NOMO-1 treated with dmso at 0.1 percent for 144 hours (cell line): ENCODE measurements at regions not wholly inside any gene's neighbourhood (a gene's known extent, or its start where the extent isn't known, plus 50 kb on each side); places are given as distances from the start of the nearest gene placed in this dataset.

ENCODE experiments used
- DNase-seq: peaks from one replicate; lab custom pipeline; 2025; ENCODE audit not compliant: unreplicated experiment; lab: John Stamatoyannopoulos, UW

DNA sequence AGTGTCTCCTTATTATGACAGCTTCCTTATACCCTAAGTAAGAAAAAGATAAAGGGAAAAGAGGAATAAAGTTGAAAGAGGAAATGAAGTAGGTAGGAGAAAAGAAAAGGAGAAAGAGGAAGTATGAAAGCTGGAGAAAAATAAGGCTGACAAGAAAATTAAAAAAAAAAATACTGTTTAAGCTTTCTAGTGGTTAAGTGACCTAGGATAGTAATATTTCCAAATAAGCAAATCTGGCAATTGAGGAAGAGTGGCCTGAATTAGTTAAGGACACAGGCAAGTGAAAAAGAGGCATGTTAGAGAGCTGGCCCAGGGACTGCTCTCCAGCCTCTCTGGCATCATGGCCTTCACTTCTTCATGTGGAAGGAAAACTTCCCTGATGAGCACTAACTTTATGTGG lies 76.5 kb upstream of the ADGRF1 start:
- peak; percentile 6 for DNase-seq

DNA sequence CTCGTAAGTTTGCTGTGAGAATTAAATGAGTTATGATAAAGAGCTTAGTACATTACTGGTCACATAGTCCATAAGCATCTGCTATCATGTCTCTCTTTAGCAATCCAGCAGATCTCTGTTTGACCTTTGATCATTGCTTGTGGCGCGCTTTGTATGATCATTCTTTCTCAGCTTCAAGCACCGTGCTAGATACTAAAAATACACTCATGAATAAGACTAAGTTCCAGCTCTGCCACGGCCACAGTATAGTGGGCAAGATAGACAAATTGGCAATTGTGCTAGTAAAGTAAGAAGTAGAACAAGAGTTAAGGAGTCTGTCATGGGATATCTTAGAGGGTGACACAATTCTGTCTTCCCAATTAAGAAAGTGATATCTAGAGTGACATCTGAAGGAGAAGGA lies 75.2 kb upstream of the ADGRF1 start:
- DNase-seq, result no peak

DNA sequence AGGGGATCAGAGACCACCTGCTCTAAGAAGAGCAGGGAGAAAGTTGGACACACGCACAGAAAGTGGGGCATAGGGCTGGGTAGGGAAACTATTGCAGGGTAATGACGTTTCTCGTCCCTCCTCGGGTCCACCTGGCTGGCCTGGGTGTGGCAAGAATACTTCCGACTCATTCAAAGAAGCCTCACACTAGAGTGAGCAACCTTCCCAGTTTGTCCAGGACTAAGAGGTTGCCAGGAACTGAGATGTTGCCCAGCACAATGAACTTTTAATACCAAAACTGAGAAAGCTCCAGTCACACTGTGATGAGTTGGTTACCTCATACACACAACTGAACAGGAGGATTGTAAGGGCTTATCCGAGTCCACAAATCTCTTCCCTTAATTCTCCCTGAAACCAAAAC lies 74.5 kb upstream of the ADGRF1 start:
- no peak for DNase-seq

DNA sequence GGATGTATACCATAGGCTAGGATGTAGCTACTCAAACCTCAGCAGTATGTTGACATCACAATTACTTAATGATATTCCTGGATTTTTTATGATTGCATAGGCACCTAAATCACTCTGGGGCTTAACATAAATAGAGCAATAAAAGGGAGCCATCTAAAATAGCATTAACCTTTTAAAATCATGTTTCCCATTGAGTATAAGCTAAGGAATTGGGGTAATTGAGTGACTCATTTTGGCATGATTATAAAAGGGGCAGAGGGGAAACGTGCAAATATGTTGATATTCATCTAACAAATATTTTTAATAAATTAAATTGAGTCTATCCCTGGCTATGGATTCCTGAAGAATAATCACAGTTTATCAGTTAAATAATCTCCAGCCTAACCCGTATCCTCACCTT lies 74.0 kb upstream of the ADGRF1 start:
- DNase-seq, result no peak

DNA sequence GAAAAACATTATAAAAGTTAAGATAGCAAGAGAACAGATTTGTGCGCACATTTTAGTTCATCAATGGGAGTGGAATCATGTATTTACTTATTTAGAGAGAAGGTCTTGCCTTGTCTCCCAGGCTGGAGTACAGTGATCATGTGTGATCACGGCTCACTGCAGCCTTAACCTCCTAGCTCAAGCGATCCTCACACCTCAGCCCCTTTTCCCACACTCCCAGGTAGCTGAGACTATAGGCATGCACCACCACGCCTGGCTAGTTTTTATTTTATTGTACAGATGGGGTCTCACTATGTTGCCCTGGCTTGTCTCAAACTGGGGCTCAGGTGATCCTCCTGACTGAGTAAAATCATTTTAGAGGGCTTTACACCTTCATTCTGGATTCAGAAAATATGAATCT lies 72.3 kb upstream of the ADGRF1 start:
- DNase-seq, result no peak

DNA sequence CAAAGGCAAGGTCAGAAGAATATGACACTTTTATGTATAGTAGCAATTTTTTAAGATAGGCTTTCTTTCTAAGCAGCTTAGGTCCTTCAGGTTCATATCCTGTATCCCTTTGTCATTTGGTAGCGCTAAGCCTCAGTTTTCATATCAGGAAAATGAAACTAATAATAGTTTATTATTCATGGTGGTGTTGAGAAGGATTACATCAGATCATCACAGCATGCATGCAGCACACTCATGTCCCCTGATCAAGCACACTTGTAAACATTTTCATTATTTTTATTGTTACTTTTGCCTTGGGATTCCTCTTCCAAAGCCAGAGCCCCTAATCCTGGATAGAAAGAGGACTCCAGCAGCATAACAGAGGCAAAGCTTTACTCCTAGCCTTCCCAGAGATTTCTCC lies 70.2 kb upstream of the ADGRF1 start:
- no peak for DNase-seq

DNA sequence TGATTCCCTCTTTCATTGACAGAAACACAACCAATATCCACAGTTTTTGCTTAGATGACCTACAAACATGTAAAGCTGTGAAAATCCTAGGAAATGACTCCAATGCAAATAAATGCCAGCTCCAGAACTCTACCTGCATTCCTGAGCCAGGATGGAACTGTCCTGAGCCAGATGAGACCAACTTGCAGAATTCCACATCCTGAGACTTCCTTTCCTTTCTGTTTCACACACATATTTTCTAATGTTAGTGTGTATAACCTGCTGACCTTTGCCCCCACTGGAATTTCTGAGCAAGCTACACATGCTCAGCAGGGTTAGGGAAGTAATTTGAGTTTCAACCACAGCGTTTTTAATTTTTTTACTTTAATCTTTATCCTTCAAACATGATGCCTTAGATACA lies 69.6 kb upstream of the ADGRF1 start:
- DNase-seq, result peak; percentile 15

DNA sequence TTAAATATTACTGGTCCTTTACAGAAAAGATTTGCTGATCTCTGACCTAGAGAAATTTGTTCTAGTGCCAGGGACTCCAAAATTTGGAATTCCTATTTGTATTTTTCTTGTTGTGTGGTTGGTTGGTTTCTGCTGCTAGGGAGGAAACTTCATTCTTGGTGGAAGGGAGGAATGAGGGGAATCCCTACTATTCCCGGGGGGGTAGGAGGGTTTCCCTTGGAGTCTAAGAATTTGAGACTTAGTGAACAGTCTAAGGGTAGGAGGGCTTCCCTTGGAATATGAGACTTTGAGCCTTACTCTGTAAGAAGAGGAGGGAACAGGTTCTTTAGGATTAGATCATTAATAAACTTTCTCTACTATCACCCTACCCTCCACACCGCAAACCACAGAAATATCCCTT lies 67.1 kb upstream of the ADGRF1 start:
- no peak for DNase-seq

DNA sequence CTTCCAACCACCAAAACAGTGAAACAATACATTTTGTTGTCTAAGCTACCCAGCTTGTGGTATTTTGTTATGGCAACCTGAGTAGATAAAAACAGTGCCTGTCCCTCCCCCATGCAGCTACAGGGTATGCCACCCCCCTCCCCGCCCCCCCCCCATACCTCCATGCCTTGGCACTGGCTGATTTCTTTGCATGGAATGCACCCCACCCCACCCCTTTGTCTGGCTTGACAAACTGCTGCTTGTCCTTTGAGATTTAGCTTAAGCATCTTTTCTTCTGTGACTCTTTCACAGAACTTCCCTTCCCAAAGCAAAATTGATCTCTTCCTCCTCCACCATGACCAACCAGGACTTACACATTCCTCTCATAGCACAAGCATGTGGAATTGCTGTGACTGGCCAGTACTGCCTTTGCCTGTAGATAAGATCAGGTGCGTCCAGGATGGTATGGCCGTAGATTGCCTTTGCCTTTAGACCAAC lies 64.6 kb upstream of the ADGRF1 start:
- DNase-seq, result no peak

DNA sequence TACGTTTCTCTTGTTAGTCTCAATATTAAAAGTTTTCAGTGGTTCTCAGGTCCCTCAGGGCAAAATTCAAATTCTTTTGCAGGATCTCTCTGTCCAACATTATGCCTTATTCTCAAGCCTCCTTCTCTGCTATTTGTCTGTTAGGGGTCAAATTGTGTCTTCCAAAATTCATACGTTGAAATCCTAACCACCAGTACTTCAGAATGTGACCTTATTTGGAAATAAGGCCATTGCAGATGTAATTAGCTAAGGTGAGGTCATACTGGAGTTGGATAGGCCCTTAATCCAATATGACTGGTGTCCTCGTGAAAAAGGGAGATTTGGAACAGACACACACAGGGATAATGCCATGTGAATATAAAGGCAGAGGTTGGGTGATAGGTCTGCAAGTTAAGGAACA lies 64.1 kb upstream of the ADGRF1 start:
- DNase-seq, result no peak

DNA sequence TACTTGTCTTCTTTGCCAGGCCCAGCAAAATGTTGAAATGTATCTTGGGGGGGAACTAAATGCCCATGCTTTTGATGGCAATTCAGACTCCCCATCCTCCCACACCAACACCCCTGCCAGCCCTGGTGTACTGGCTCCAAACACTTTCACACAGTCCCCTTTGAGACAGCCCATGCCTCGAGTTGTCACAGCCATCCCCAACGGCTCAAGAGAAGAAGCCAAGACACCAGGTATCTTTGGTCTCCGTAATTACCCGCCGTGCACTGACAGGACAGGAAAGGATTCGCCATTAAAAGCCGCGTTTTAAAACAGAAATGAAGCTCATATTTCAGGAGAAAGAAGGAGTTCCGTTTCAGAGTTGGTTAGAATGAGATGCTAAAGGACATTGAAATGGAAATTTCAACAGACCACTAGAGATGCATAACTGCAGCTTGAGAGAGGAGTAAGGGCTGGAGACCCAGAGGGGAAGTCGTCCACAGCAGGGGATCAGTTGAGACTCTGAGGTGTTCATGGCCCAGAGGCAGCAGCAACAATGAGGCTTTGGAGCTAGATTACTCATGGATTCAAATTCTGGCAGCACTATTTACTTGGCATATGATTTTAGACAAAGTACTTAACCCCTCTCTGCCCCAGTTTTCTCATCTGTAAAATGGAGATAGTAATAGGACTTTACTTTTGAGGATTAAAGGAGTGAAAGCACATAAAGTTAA lies 63.5 kb upstream of the ADGRF1 start:
- no peak for DNase-seq

DNA sequence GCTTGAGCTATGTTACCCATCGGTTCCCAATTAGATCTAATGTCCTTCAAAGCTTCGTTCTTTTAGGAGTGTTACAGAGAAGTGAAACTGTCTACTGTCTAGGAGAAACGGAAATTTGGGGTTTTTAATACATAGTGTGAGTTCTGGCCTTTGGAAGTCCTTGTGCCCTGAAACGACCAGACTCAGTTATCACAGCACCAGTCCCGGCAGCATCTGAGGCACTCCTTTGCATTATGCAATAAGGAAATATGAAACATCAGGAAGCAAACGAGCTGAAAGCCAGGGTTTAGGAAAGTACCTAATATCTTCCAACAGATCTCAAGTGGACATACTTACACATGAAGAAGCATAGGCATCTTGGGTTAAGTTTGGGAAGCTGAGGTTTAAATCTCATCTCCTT lies 61.8 kb upstream of the ADGRF1 start:
- peak; percentile 62 for DNase-seq

DNA sequence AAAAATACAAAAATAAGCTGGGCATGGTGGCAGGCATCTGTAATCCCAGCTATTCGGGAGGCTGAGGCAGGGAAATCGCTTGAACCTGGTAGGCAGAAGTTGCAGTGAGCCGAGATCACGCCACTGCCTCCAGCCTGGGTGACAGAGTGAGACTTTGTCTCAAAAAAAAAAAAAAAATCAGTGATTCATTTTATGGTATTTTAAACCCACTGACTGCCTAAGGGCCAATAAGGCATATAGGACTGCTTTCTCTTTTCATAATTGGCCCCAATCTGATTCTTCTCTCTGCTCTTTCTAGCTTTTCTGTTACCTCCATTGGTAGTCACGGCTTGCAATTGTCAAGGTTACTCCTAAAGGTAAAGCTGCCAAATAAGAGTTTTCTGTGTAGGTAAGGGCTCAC lies 60.2 kb upstream of the ADGRF1 start:
- no peak for DNase-seq

DNA sequence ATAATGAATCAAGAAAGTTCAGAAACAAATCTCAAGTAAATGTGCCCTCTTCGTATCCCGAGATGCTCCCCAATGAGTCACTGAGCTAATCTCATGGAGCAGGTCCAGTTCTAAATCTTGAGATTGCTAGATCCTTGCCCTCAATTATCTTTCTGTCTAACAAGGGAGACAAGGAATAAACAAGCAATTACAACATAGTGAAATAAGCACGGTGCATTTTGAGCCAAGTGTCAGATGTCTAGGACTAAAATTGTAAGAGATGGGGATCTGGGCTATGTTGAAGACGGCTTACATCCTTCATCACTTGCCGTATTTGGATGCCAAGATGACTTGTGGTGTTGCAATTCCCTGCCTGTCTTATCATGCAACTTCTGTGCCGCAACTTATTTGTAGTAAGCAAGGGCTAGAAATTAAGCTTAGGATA lies 56.5 kb upstream of the ADGRF1 start:
- DNase-seq, result no peak

DNA sequence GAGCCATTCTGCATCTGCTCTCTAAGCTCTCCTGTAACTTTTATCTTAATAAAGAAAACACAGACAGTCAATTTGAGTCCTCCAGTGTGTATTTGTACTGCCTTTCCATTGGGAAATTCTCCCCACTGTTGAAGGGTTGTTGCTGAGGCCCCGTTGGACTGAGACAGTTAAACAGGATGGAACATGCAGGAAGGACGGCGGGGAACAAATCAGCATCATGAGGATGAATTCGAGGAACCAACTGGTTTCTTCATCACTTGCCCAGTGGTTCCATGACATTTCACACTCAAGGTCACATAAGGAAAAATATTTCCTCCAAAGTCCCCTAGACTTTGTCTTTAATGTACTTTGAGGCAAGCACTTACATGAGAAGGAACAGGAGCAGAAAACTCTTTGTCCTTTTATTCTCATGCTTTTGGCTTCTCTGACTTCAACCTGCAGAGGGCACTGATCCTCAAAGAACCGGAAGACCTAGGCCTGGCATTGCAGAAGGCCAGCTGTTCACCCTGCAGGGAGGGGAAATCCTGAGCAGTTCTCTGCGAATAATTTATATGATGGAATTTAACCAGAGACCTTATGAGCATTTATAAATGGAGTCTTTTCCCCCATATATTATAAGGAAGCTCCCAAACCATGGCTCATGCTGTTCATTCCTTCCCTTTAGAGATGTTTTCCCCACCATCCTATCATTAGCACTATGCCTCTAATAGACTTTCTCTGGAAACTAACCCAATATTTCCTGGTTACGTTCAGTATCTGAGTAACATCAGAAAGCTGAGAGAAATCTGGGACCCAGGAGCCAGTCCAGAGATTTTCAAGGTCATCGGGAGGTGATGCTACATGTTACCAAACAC lies 55.2 kb upstream of the ADGRF1 start:
- DNase-seq, result peak; percentile 57

DNA sequence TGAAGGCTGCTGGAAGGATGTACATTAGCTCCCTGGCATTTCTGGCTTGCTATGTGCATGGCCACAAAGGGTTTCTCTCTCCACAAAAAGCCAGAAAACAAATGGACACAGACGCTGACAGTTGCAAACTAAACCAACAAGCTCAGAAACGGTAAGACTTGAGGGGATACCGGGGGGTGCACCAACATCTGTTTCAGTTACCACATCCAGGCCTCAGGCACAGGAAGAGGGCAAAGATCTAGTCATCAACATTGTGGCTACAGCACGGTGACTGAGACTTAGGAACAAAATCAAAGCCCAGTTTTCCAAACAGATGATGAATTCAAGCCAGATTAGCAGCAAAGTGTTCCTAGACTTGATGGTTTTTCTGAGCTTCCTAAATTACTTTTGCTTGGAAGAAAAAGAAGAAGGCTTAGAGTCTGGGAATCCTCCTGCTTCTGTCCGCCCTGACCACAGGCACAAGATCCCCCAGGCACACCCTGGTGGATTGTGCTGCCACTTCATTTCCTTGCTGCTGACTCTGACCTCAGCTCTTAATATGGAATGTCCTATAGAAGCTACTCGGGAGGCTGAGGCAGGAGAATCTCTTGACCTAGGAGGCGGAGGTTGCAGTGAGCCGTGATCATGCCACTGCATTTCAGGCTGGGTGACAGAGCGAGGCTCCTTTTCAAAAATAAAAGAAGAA lies 54.2 kb upstream of the ADGRF1 start:
- DNase-seq, result no peak

DNA sequence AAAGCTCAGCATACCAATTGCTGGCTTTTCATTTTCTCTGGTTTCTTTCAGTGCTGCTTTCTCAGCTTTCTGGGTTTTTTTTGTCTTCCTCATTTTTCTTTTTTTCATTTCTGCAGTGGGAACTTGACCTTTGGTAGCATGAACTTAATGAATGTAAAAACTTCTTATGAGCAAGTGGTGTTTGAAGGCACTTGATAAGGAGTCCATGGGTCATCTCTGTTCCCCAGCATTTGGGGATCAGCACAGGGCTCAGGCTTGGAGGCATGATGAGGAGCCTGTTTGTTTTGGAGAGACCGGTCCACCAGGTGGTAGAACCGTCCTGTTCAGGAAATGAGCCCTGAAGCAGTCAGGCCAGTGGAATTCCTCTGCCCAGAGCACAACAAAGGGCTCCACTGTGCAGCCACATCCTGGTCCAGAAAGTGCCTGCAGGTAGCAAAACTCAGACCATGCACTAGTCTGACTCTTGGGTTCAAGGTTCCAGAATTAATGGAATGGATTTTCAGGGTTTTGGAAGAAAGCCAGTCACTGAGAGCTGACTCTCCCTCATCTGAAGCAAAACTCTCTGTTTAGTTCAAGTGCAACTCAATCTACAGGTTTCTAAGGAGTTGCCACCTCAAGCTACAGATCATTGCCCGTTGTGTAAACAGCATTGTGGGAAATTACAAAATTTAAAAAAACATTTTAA lies 52.3 kb upstream of the ADGRF1 start:
- DNase-seq, result no peak

DNA sequence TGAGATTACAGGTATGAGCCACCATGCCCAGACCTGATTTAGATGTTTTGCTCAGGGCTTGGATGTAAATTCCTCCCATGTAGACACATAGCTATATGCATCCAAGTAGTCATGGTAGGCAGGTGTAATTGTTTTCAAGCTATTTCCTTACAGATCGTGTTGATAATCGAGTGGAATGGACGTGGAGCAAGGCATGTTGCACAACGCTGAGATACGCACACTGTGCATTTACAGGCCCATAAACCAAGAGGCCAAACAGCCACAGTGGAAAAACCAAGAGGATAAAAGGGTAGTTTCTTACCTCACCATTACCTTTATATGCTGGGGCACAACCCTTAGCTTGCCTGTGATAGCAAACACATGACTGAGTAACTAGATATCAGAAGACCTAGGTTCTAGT lies 51.0 kb upstream of the ADGRF1 start:
- DNase-seq, result no peak

DNA sequence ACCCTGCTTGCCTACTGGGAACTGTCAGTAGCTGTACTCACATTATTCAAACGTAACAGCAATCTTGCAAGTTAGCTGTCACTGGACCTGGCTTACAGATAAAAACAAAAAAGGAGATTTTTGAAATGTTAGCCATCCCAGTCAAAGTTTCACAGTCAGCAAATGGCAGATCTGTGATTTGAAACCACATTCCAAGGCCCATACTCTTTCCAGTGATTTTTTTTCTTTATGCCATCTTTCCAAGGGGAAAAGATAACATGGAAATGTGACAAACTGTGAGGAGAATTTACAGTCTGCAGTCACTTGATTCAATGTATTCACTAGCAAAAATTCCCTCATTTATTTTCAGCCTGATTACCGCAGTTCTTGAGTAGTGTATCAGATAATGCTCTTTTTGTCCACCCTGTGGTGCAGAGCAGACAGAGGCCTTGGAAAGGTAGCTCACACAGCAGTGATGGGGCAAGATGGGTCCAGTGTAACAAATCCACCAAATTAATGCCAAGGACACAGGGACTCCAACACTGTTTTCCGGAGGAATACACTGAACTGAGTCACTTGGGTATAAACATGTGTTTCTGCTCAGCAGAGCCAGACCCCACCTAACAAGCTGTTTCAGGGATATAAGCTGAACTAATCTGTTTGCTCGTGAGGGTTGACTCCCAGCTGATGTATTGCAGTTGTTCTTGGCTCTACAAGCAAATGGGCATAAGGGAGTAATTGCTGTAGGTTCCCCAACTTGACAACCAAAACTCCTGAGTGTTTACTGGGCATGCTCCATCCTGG lies 49.9 kb upstream of the ADGRF1 start:
- no peak for DNase-seq
